ENCODE measurements at regions not wholly inside any gene's neighbourhood (a gene's known extent, or its start where the extent isn't known, plus 50 kb on each side); places are given as distances from the start of the nearest gene placed in this dataset.

- no peak for TF ChIP-seq CTCF (IDR thresholded peaks at IDR 0.05)
- no peak for TF ChIP-seq POLR2A (IDR thresholded peaks at IDR 0.05)
Observed at GRCh38 chr1:228810395-228810758, 75.1 kb downstream of the RHOU start.
